Adrenal gland (tissue), 5 donors: ENCODE measurements at regions not wholly inside any gene's neighbourhood (a gene's known extent, or its start where the extent isn't known, plus 50 kb on each side); places are given as distances from the start of the nearest gene placed in this dataset.

ENCODE experiments used
- CTCF ChIP-seq, 6 experiments: fragments of 450-650 bp in 4 of 6; fragments of 200-600 bp in 2 of 6; sonication (generic) in 1 of 6; IDR thresholded peaks; 1 replicate in 5 of 6; 2 replicates in 1 of 6; pipeline versions ENCODE4 v1.5.1 to v1.8.0; 2016 to 2021; ENCODE audit warnings: antibody characterized with exemption in 6 of 6, mild to moderate bottlenecking in 2 of 6, moderate library complexity in 1 of 6
- POLR2A ChIP-seq, 2 donors: fragments of 450-650 bp; IDR thresholded peaks; one replicate each; pipeline ENCODE4 v1.6.1; 2017; ENCODE audit warnings: antibody characterized with exemption in 2 of 2, mild to moderate bottlenecking in 2 of 2, moderate library complexity in 1 of 2
- donor health status: DM: no; HTN: no; CAD: no.

GRCh38 chr11:44382118-44382517, 72.2 kb upstream of the ALX4 start:
- TF ChIP-seq CTCF (IDR thresholded peaks at IDR 0.05) = no peak
- no peak for TF ChIP-seq POLR2A (IDR thresholded peaks at IDR 0.05)
